ENCODE measurements at regions not wholly inside any gene's neighbourhood (a gene's known extent, or its start where the extent isn't known, plus 50 kb on each side); places are given as distances from the start of the nearest gene placed in this dataset.

DNA sequence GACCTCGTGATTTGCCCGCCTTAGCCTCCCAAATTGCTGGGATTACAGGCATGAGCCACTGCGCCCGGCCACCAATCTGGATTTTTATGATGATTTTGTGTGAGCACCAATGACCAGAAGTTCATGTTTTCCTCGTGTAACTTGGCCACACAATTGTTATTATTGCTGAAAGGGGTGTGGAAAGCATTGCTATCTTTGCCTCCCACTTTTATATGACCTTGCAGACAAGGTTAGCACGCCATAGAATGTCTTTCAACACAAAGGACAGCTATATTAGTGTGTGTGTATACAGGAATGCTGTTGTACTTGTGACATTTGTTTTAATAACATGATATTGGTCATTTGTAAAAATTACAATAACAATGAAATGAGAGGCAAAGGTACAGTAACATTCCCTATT lies 155.0 kb upstream of the ERCC6L2 start:
- no peaks in the 10 kb centered on the region for H3K27me3 ChIP-seq (replicated peaks; ENCODE audit: insufficient read depth, low read depth, low read length, poor library complexity)
- intact Hi-C loops (cut with micrococcal nuclease; ENCODE audit: unreplicated experiment): loop anchor here (10.0 kb wide), 1 partner anchor 154 kb away; the partner anchor contains the start of gene ERCC6L2
- no peaks in the 10 kb centered on the region for H3K36me3 ChIP-seq (ENCODE audit: insufficient read depth, low read length, poor library complexity, severe bottlenecking)
- no peak overlapping the region for H3K4me3 ChIP-seq (ENCODE audit: low read depth, low read length, poor library complexity, severe bottlenecking)
- CTCF ChIA-PET: no interaction called here
- POLR2A ChIA-PET (ENCODE audit: low non-redundant PET): no interaction called here
- no peaks in the 10 kb centered on the region for H3K4me1 ChIP-seq (ENCODE audit: insufficient read depth, low read length, poor library complexity, severe bottlenecking)
- TF ChIP-seq EZH2 (IDR thresholded peaks at IDR 0.05; ENCODE audit: borderline replicate concordance, low read depth, low read length, poor library complexity, severe bottlenecking): no peak
- TF ChIP-seq, protein P1, sequence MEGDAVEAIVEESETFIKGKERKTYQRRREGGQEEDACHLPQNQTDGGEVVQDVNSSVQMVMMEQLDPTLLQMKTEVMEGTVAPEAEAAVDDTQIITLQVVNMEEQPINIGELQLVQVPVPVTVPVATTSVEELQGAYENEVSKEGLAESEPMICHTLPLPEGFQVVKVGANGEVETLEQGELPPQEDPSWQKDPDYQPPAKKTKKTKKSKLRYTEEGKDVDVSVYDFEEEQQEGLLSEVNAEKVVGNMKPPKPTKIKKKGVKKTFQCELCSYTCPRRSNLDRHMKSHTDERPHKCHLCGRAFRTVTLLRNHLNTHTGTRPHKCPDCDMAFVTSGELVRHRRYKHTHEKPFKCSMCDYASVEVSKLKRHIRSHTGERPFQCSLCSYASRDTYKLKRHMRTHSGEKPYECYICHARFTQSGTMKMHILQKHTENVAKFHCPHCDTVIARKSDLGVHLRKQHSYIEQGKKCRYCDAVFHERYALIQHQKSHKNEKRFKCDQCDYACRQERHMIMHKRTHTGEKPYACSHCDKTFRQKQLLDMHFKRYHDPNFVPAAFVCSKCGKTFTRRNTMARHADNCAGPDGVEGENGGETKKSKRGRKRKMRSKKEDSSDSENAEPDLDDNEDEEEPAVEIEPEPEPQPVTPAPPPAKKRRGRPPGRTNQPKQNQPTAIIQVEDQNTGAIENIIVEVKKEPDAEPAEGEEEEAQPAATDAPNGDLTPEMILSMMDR (conservative IDR thresholded peaks at IDR 0.05; ENCODE audit: low read depth, low read length): no peak
- BruUV-seq (replicated peaks): no TSS peak
- no peak for DNase-seq (ENCODE audit: low spot score)
- H3K27ac ChIP-seq (ENCODE audit: low read depth, low read length, poor library complexity, severe bottlenecking): no peak overlapping the region
- H3K9me3 ChIP-seq (ENCODE audit: low read depth, low read length, poor library complexity, severe bottlenecking): no peaks in the 10 kb centered on the region

DNA sequence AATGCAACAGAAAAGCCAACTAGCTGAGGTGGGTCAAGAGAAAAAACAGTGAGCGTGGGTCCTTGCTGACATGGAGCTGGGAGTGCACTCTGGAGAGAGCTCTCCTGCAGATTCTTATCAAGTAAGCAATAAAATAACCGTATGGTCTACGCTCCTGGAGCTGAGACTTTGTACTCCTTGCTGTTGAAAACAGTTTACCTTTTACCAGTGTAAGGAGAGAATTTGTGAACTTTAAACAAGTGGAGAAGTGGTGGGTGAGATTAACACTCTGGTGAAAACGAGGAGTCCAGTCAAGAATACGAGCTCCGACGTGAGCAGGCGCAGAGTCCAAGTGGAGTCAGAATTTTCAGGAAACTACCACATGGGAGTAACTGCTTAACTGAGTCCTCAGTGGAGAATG lies 156.1 kb upstream of the ERCC6L2 start:
- DNase-seq (ENCODE audit: low spot score): no peak
- no TSS peak for BruUV-seq (replicated peaks)
- TF ChIP-seq, protein P1 (conservative IDR thresholded peaks at IDR 0.05; ENCODE audit: low read depth, low read length): no peak
- no peak for TF ChIP-seq EZH2 (IDR thresholded peaks at IDR 0.05; ENCODE audit: borderline replicate concordance, low read depth, low read length, poor library complexity, severe bottlenecking)
- H3K27me3 ChIP-seq (replicated peaks; ENCODE audit: insufficient read depth, low read depth, low read length, poor library complexity): no peaks in the 10 kb centered on the region
- POLR2A ChIA-PET (ENCODE audit: low non-redundant PET): no interaction called here
- H3K4me3 ChIP-seq (ENCODE audit: low read depth, low read length, poor library complexity, severe bottlenecking): no peak overlapping the region
- no peaks in the 10 kb centered on the region for H3K4me1 ChIP-seq (ENCODE audit: insufficient read depth, low read length, poor library complexity, severe bottlenecking)
- H3K27ac ChIP-seq (ENCODE audit: low read depth, low read length, poor library complexity, severe bottlenecking): no peak overlapping the region
- CTCF ChIA-PET: no interaction called here
- no peaks in the 10 kb centered on the region for H3K36me3 ChIP-seq (ENCODE audit: insufficient read depth, low read length, poor library complexity, severe bottlenecking)
- no peaks in the 10 kb centered on the region for H3K9me3 ChIP-seq (ENCODE audit: low read depth, low read length, poor library complexity, severe bottlenecking)
- intact Hi-C loops (cut with micrococcal nuclease; ENCODE audit: unreplicated experiment): no loop called here

DNA sequence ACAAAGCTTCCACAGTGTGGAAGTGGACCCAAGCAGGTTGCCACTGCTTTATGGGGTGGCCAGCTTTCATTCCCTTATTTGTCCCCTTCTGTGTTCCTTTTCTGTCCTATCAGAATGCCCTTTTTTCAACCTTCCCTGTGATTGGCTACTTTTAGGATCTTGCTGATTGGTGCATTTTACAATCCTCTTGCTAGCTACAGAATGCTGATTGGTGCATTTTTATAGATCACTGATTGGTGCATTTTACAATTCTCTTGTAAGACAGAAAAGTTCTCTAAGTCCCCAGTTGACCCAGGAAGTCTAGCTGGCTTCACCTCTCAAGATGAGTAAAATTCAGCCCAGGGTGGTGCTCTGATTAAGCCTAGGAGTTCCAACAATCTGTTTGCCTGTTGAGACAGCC lies 157.2 kb upstream of the ERCC6L2 start:
- no peaks in the 10 kb centered on the region for H3K27me3 ChIP-seq (replicated peaks; ENCODE audit: insufficient read depth, low read depth, low read length, poor library complexity)
- H3K4me3 ChIP-seq (ENCODE audit: low read depth, low read length, poor library complexity, severe bottlenecking): no peak overlapping the region
- no peaks in the 10 kb centered on the region for H3K36me3 ChIP-seq (ENCODE audit: insufficient read depth, low read length, poor library complexity, severe bottlenecking)
- DNase-seq (ENCODE audit: low spot score): no peak
- intact Hi-C loops (cut with micrococcal nuclease; ENCODE audit: unreplicated experiment): no loop called here
- H3K27ac ChIP-seq (ENCODE audit: low read depth, low read length, poor library complexity, severe bottlenecking): no peak overlapping the region
- H3K9me3 ChIP-seq (ENCODE audit: low read depth, low read length, poor library complexity, severe bottlenecking): no peaks in the 10 kb centered on the region
- CTCF ChIA-PET: no interaction called here
- H3K4me1 ChIP-seq (ENCODE audit: insufficient read depth, low read length, poor library complexity, severe bottlenecking): no peaks in the 10 kb centered on the region
- no TSS peak for BruUV-seq (replicated peaks)
- no peak for TF ChIP-seq EZH2 (IDR thresholded peaks at IDR 0.05; ENCODE audit: borderline replicate concordance, low read depth, low read length, poor library complexity, severe bottlenecking)
- TF ChIP-seq, protein P1 (conservative IDR thresholded peaks at IDR 0.05; ENCODE audit: low read depth, low read length): no peak
- POLR2A ChIA-PET (ENCODE audit: low non-redundant PET): no interaction called here

Data from A673 (cell line).